HFF-Myc (cell line): ENCODE measurements at regions not wholly inside any gene's neighbourhood (a gene's known extent, or its start where the extent isn't known, plus 50 kb on each side); places are given as distances from the start of the nearest gene placed in this dataset.
"Not testable (repeated sequence)": the region's sequence is repeated elsewhere in the genome, so short reads cannot be mapped to it uniquely, and the experiment has no call there.

Source experiments
- DNase-seq: peaks from one replicate; pipeline ENCODE4 v3.0.0-alpha.2; 2011; ENCODE audit warnings: low read depth; ENCODE audit errors: extremely low read depth
- H3K4me3 ChIP-seq: replicated peaks from 2 replicates; pipeline ENCODE4 v1.5.1; 2011; ENCODE audit warnings: low read depth, mild to moderate bottlenecking, control low read depth, low read length
- TF ChIP-seq, protein P1 (sequence below): IDR thresholded peaks from 2 replicates; pipeline ENCODE4 v1.5.1; 2012; ENCODE audit warnings: mild to moderate bottlenecking, low read depth, low read length, control low read depth; ENCODE audit errors: missing control alignments

DNA sequence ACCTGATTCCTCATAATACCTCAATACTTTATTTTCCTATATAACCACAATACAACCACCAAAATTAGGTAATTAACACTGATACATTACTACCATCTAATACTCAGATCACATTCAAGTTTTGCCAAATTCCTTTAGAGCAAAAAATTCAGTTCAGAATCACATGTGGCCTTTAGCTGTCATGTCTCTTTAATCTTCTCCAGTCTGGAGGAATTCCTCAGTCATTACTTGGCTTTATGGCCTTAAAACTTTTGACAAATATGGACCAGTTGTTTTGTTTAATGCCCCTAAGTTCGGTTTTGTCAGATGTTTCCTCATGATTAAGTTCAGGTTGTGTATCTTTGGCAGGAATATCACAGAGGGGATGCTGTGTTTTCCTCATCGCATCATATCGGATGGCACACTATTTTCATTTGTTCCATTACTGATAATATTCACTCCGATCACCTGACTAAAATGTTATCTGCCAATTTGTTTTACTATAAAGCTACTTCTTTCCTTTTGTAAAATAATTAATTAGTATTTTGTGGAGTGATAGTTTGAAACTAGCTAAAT lies 51.2 kb upstream of the AKIRIN2 start:
- no peak overlapping the region for H3K4me3 ChIP-seq
- TF ChIP-seq, protein P1, sequence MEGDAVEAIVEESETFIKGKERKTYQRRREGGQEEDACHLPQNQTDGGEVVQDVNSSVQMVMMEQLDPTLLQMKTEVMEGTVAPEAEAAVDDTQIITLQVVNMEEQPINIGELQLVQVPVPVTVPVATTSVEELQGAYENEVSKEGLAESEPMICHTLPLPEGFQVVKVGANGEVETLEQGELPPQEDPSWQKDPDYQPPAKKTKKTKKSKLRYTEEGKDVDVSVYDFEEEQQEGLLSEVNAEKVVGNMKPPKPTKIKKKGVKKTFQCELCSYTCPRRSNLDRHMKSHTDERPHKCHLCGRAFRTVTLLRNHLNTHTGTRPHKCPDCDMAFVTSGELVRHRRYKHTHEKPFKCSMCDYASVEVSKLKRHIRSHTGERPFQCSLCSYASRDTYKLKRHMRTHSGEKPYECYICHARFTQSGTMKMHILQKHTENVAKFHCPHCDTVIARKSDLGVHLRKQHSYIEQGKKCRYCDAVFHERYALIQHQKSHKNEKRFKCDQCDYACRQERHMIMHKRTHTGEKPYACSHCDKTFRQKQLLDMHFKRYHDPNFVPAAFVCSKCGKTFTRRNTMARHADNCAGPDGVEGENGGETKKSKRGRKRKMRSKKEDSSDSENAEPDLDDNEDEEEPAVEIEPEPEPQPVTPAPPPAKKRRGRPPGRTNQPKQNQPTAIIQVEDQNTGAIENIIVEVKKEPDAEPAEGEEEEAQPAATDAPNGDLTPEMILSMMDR: no peak

DNA sequence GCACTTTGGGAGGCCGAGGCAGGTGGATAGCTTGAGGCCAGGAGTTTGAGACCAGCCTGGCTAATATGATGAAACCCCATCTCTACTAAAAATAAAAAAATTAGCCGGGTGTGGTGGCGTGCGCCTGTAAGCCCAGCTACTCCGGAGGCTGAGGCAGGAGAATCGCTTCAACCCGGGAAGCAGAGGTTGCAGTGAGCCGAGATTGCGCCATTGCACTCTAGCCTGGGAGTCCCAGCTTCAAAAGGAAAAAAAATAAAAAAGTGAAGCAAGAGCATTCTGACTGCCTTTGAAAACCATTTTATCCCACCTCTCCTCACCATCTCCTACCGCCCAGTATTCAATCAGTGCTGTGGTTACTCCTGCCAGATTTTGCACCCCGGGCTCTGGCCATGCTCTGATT lies 50.5 kb upstream of the AKIRIN2 start:
- DNase-seq, H3K4me3 ChIP-seq: not testable (repeated sequence)

More for the DNA sequence above, 51.2 kb upstream of the AKIRIN2 start:
- no peak for DNase-seq
